ENCODE measurements at regions not wholly inside any gene's neighbourhood (a gene's known extent, or its start where the extent isn't known, plus 50 kb on each side); places are given as distances from the start of the nearest gene placed in this dataset.
A peak's percentile ranks its signal among the peaks of the same experiment; 100 is the strongest.

DNA sequence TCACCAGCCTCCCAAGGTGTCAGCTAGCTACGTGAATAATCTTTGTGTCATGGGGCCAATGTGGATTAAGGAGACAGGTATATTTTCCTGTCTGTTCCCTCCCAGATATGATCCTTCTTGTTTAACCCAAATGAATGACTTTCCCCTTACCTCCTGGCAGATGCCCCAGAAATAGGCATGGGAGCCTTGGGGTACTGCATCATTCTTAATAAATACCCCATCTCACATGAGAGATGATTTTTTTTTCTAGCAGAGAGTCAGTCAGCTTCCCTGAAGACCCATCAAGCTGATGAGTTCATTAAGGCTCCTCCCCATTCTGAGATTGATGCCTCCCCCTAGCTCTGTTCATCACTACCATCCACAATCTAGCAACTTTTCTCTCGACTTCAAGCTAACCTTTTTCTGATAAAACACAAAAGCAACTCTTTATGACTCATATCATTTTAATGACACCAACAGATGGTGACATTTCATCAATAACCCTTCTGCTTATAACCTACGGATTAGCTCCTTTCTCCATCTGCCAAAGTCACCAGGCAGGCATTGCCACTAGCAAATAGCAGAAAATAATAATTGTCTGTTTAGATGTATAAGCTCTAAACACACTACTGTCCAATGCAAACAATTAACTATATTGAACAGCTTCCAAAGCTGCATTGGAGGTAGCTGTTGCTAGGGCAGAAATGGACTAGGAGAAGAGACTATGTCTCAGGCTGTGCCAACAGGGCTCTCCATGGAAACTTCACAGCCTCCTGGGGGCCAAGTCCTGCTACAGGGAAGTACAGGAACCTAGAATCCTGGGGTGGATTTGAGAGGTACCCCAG is 143.7 kb downstream of the ACER2 start:
- Histone ChIP-seq H3K9ac (no peak overlapping the region), H3K27ac (0 out of 22 replicates have a peak overlapping the region, but pooled peaks of 1 of the 11 experiments have one; percentile 47), H3K4me3 (no peak overlapping the region), H3K36me3 (peaks cover 0 to 5% (median 0%) of the 10 kb centered on the region in 11 experiments; a peak in 3 of 22 replicates), H3K9me3 (replicated peaks in 1 of 11) (peaks cover 12 to 30% (median 20%) of the 10 kb centered on the region in 11 experiments), H3K27me3 (no peaks in the 10 kb centered on the region), H3K4me1 (peaks cover 36 to 60% (median 55%) of the 10 kb centered on the region in 10 experiments), H4K20me1 (no peaks in the 10 kb centered on the region), H3K4me2 (peak overlapping the region; percentile 76 to 89 (median 83); a peak in 21 of 22 replicates)
- TF ChIP-seq Cebpa-rat (IDR thresholded peaks at IDR 0.05), result peak in 2 of 11 experiments; percentile 35 to 55; a peak in 2 of 22 replicates

DNA sequence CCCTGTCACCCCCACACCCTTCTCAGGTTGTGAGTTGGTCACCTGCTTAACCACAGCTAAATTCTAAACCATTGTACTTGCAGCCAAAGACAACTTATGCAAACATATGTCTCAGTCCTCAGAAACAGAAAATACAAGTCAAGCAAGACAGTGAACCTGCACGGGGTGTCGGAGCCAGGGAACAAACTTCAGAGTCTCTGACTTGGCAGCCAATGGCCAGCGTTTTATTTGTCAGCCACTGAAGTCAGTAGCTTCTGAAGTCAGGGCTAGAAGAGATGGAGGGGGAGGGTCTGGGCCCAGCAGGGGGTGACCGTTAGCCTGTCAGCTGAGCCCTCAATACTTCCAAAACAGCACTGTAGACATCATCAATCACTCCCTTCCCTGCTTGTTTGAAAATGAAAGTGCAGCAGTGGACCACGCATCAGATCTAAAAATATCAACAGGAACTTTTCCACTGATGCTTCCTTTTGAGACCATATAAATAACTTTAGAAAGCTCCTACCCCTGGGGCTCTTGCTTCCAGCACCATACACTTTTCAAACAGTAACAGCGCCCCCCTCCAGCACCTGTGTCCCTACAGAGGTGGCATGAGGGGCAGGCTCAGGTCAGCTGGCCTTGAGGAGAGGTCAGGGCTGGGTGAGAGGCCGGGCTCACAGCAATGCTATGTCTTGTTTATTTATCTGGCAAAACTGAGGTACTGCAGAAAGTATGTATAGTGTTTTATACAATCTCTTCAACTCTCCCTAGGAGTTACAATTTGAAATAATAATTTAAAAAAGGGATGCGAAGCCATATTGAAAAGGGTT is 142.5 kb downstream of the ACER2 start:
- Histone ChIP-seq H3K4me1 (peaks cover 36 to 59% (median 53%) of the 10 kb centered on the region in 10 experiments), H3K27me3 (no peaks in the 10 kb centered on the region), H3K27ac (peak overlapping the region in 8 of 11 experiments; percentile 44 to 65 (median 57); a peak in 16 of 22 replicates), H3K9me3 (replicated peaks in 1 of 11) (peaks cover under 1 to 27% (median 18%) of the 10 kb centered on the region in 11 experiments; a peak in 18 of 22 replicates), H3K9ac (peak overlapping the region in 9 of 11 experiments; percentile 18 to 60 (median 45); a peak in 14 of 22 replicates), H3K4me3 (peak overlapping the region in 9 of 10 experiments; percentile 4 to 51 (median 40); a peak in 11 of 20 replicates), H3K36me3 (no peaks in the 10 kb centered on the region), H3K4me2 (peak overlapping the region; percentile 76 to 89 (median 83)), H4K20me1 (no peaks in the 10 kb centered on the region)
- no peak for TF ChIP-seq Cebpa-rat (IDR thresholded peaks at IDR 0.05)

DNA sequence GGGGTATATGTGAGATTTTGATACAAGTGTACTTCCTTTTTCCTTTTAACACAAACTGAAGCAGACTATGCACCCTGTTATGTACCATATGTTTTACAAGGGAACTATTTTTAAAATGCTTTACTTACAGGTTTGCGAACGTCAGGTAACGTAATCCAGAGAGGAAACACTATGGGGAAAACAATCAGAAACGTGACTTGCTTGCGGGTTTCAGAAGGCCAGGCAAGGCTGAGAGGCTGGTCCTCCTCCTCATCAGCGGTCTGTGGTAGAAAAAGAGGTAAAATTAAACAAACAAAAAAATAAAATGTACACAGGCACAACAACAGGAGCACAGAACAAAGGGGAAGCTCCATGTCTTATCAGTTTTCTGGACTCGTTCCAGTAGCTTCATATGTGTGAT is 141.2 kb downstream of the ACER2 start:
- no peak overlapping the region for H3K27ac ChIP-seq
- TF ChIP-seq Cebpa-rat (IDR thresholded peaks at IDR 0.05), result no peak
- H3K4me1 ChIP-seq, result peaks cover 36 to 58% (median 52%) of the 10 kb centered on the region in 10 experiments
- no peaks in the 10 kb centered on the region for H3K27me3 ChIP-seq
- no peak overlapping the region for H3K4me3 ChIP-seq
- H3K4me2 ChIP-seq, result peak overlapping the region; percentile 76 to 89 (median 83); a peak in 20 of 22 replicates
- H3K9me3 ChIP-seq (replicated peaks in 1 of 11), result peaks cover 6 to 31% (median 23%) of the 10 kb centered on the region in 11 experiments; a peak in 18 of 22 replicates
- no peak overlapping the region for H3K9ac ChIP-seq
- no peaks in the 10 kb centered on the region for H4K20me1 ChIP-seq
- H3K36me3 ChIP-seq, result no peaks in the 10 kb centered on the region

DNA sequence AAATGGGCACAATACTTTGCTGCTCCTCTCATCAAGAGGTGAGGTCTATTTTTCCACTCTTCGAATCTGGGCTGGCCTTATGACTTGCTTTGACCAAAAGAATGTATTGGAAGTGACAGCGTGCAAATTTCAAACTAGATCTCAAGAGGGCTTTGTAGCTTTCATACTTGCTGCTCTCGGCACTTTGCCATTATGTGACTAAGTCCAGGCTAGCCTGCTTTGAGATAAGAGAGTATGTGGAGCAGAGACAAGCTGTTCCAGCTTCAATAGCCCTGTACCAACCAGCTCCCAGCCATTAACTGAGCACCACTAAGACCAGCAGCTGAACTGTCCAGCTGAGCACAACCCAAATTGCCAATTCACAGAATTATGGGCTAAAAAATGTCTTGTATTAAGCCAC is 124.6 kb downstream of the ACER2 start:
- no peaks in the 10 kb centered on the region for H3K27me3 ChIP-seq
- no peaks in the 10 kb centered on the region for H3K4me1 ChIP-seq
- H3K4me3 ChIP-seq, result no peak overlapping the region
- no peak overlapping the region for H3K27ac ChIP-seq
- TF ChIP-seq Cebpa-rat (IDR thresholded peaks at IDR 0.05), result no peak
- no peak overlapping the region for H3K9ac ChIP-seq
- no peaks in the 10 kb centered on the region for H4K20me1 ChIP-seq
- no peaks in the 10 kb centered on the region for H3K36me3 ChIP-seq
- peaks cover 0 to 9% (median 7%) of the 10 kb centered on the region in 11 experiments; a peak in 6 of 22 replicates for H3K9me3 ChIP-seq (replicated peaks in 1 of 11)
- H3K4me2 ChIP-seq, result no peak overlapping the region

DNA sequence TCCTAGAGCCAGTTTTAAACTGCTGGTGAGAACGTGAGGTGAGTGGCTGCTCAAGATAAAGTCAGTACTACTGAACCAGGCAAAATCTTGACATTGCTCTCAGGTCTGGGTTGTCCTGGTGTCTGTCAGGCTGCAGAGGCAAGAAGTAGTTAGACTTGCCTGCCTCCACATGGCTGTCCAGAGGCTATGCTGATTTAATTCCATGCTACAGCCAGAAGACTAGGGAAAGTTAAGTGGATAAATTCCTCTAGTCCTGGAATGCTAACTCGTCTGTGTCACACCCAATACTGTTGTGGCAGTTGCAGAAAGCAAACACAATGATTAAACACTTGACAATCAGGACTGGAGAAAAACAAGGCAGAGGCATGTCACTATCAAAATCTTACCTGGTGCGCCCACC is 118.9 kb downstream of the ACER2 start:
- H3K9ac ChIP-seq, result no peak overlapping the region
- H3K36me3 ChIP-seq, result no peaks in the 10 kb centered on the region
- H4K20me1 ChIP-seq, result no peaks in the 10 kb centered on the region
- H3K27ac ChIP-seq, result no peak overlapping the region
- TF ChIP-seq Cebpa-rat (IDR thresholded peaks at IDR 0.05), result no peak
- no peak overlapping the region for H3K4me3 ChIP-seq
- no peaks in the 10 kb centered on the region for H3K27me3 ChIP-seq
- H3K4me1 ChIP-seq, result no peaks in the 10 kb centered on the region
- H3K9me3 ChIP-seq (replicated peaks in 1 of 11), result peaks cover 0 to 6% (median 0%) of the 10 kb centered on the region in 11 experiments; a peak in 1 of 22 replicates
- H3K4me2 ChIP-seq, result no peak overlapping the region

DNA sequence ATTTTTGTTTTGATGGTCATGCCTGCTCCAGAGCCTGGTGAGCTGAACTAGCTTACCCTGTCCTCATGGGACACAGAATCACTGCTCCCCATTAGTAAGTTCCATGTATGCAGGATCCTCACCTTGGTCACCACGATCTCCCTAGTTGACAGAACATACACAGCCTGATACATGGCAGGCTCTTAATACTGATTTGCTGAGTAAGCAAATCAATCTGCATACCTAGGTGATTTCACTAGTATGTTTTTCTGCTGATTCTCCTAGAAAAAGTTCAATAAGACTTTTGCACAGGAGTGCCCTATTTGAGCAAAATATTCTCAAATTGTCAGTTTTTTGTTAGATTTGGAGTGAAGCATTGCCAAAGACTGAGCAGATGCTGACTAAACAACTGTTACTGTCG is 113.7 kb downstream of the ACER2 start:
- Histone ChIP-seq H3K9ac (no peak overlapping the region), H4K20me1 (no peaks in the 10 kb centered on the region), H3K27ac (no peak overlapping the region), H3K27me3 (no peaks in the 10 kb centered on the region), H3K4me1 (no peaks in the 10 kb centered on the region), H3K9me3 (replicated peaks in 1 of 11) (peaks cover 0 to 6% (median 0%) of the 10 kb centered on the region in 11 experiments; a peak in 1 of 22 replicates), H3K4me3 (no peak overlapping the region), H3K4me2 (no peak overlapping the region), H3K36me3 (no peaks in the 10 kb centered on the region)
- no peak for TF ChIP-seq Cebpa-rat (IDR thresholded peaks at IDR 0.05)

DNA sequence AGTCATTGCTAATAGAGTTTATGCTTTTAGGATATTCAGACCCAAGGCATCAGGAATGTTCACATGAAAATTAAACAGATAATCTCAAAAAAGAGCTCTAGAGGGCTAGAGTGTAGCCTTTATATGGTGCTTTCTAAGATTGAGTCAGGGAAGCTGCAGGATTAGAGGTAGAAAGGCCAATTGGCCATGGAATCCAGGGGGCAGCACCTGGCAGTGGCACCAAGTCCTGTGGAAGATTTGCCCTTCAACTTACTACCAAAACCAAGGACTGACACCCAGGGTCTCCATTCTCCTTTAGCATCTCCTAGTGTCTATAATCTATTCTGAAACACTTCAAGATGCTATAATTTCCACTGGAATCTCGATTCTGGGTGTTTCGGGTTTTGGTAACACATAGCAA is 112.4 kb downstream of the ACER2 start:
- Histone ChIP-seq H4K20me1 (no peaks in the 10 kb centered on the region), H3K4me2 (no peak overlapping the region), H3K9me3 (replicated peaks in 1 of 11) (peaks cover 0 to under 1% (median 0%) of the 10 kb centered on the region in 11 experiments; a peak in 1 of 22 replicates), H3K27me3 (no peaks in the 10 kb centered on the region), H3K27ac (no peak overlapping the region), H3K9ac (no peak overlapping the region), H3K4me1 (no peaks in the 10 kb centered on the region), H3K36me3 (no peaks in the 10 kb centered on the region), H3K4me3 (no peak overlapping the region)
- TF ChIP-seq Cebpa-rat (IDR thresholded peaks at IDR 0.05), result no peak

DNA sequence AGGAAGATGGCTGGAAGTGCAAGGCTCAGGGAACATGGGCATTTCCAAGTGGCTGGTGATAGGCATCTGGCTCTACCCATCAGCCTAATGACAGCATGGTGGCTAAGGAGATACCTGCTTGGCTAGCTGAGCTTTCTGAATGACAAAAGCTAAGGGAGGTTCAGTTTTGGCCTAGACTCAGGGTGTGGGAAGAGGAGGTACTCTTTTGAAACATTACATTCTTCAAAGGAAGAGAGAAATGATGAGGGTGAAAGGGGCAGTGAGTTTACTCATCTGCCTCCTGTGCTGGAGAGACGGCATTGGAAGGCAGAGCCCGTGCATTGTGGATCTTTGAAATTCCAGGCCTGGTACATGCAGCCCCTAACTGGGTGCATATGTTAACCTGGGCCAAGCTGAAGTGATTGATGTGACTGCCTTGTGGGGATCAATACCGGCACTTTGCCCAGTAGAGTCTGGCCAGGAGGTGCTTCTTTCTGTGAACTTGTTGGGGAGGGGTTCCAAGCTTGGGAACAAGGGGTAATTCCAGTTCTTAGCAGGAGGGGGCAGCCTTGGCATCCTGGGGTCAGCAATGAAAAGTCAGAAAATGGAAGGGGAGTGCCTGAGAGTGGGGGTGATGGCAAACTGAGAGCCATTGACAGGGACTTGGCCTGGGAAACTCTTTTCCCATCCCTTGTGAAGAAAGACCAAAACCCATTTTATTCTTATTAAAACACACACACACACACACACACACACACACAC is 108.6 kb downstream of the ACER2 start:
- no peak overlapping the region for H3K4me3 ChIP-seq
- no peaks in the 10 kb centered on the region for H3K9me3 ChIP-seq (replicated peaks in 1 of 11)
- H3K4me2 ChIP-seq, result no peak overlapping the region
- no peaks in the 10 kb centered on the region for H3K27me3 ChIP-seq
- no peak overlapping the region for H3K9ac ChIP-seq
- peaks cover 9 to 13% (median 12%) of the 10 kb centered on the region in 10 experiments for H3K4me1 ChIP-seq
- no peaks in the 10 kb centered on the region for H3K36me3 ChIP-seq
- no peaks in the 10 kb centered on the region for H4K20me1 ChIP-seq
- H3K27ac ChIP-seq, result no peak overlapping the region
- no peak for TF ChIP-seq Cebpa-rat (IDR thresholded peaks at IDR 0.05)

All from BLaER1 treated with 17β-estradiol and CSF1 and Interleukin-3, amounts not matched to agents 10 nM and 100 nM (cell line).